ENCODE measurements at regions not wholly inside any gene's neighbourhood (a gene's known extent, or its start where the extent isn't known, plus 50 kb on each side); places are given as distances from the start of the nearest gene placed in this dataset.

DNA sequence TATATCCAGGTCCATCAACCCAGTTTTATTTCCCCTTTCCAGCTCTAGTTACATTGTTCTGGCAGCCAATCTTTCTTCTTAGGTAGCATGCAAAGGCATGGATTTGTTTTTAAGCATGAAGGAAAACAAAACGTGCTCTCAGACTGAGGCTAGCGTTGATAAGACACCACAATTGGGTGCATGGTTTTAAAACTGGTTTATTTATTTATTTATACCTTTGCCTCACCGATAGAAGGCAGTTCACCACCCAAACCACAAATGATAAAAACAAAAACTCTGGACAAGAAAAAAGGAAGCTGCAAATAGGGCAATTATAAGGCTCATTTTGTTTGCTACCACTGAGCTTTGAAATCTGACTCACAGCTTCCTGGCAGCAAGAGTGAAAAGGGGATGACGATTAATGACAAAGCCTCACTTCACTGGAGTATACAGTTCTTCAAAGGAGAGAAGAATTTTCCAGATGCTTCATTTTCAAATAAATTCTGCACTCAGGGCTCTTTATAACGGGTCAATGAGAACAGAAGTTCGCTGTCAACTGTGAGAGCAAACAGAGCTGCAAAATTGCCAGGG, 278.4 kb upstream of the IRX5 start:
- CTCF ChIA-PET: interaction anchor here (1.9 kb wide), 1 partner anchor 9 kb away, joined by 6 read pairs; no protein-coding TSS in a partner anchor
- TF ChIP-seq, protein P1, sequence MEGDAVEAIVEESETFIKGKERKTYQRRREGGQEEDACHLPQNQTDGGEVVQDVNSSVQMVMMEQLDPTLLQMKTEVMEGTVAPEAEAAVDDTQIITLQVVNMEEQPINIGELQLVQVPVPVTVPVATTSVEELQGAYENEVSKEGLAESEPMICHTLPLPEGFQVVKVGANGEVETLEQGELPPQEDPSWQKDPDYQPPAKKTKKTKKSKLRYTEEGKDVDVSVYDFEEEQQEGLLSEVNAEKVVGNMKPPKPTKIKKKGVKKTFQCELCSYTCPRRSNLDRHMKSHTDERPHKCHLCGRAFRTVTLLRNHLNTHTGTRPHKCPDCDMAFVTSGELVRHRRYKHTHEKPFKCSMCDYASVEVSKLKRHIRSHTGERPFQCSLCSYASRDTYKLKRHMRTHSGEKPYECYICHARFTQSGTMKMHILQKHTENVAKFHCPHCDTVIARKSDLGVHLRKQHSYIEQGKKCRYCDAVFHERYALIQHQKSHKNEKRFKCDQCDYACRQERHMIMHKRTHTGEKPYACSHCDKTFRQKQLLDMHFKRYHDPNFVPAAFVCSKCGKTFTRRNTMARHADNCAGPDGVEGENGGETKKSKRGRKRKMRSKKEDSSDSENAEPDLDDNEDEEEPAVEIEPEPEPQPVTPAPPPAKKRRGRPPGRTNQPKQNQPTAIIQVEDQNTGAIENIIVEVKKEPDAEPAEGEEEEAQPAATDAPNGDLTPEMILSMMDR (IDR thresholded peaks at IDR 0.05; ENCODE audit: control extremely low read depth, extremely low read depth, low read depth, missing control alignments): no peak
- POLR2A ChIA-PET: no interaction called here
- DNase-seq (ENCODE audit: extremely low spot score): no peak

DNA sequence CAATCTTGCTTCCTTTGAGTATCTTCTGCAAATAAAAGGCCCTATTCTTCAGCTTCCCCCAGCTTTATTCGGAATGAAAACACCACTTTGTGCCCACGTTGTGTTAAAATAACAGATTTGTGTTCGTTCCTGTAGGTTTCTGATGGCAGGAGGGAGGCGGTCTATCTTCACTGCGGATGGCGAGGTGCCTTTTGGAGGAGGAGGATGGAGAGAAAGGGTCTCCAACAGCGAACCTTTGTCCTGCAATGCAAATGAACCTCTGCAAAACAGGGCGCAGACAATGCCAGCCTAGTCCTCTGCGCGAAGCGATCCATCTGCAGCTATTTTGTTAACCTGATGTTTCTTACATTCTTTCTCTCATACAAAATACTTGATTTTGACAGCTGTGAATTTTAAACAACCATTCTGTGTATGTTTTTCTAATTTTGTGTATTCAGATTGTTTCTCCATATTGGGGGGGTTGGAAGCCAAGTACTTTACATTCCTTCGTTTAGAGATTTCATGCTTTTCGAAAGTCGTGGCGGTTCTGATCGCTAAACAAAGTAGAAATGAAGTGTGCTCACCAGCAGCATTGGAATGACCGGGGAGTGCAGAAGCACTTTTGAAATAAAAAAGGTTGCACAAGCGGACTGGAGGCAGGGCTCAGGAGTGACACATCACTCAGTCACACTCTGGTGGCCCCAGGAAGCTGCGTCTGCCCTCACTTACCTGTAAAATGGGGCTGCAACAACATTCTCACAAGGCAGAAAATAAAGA, 279.0 kb upstream of the IRX5 start:
- POLR2A ChIA-PET: no interaction called here
- TF ChIP-seq, protein P1 (IDR thresholded peaks at IDR 0.05; ENCODE audit: control extremely low read depth, extremely low read depth, low read depth, missing control alignments): no peak
- no peak for DNase-seq (ENCODE audit: extremely low spot score)
- CTCF ChIA-PET: interaction anchor here (1.9 kb wide), 1 partner anchor 8 kb away, joined by 6 read pairs; no protein-coding TSS in a partner anchor

GRCh38 chr16:54649876-54650275, 280.8 kb upstream of the IRX5 start:
- POLR2A ChIA-PET: no interaction called here
- DNase-seq (ENCODE audit: extremely low spot score): no peak
- CTCF ChIA-PET: no interaction called here

DNA sequence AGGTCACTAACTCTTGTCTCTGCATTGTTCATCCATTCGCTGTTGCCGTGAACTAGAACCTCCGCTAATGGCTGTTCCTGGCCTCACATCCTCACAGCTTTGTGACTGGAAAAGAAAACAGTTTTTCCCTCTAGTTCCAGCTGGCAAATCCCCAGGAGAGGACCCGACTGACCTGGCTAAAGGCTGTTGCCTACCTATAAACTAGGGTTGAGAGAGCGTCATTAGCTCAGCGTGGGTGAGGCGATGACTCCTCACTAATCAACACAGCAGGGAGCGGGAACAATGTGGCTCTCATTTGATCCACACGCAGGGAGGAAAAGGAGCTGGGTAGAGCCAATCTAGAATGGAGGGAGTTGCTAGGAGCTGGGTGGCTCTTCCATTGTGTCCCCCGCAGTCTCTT, 282.1 kb upstream of the IRX5 start:
- POLR2A ChIA-PET: no interaction called here
- TF ChIP-seq, protein P1 (IDR thresholded peaks at IDR 0.05; ENCODE audit: control extremely low read depth, extremely low read depth, low read depth, missing control alignments): no peak
- CTCF ChIA-PET: no interaction called here
- no peak for DNase-seq (ENCODE audit: extremely low spot score)

More at GRCh38 chr16:54649876-54650275, 280.8 kb upstream of the IRX5 start:
- TF ChIP-seq, protein P1 (IDR thresholded peaks at IDR 0.05; ENCODE audit: control extremely low read depth, extremely low read depth, low read depth, missing control alignments): no peak

DNA sequence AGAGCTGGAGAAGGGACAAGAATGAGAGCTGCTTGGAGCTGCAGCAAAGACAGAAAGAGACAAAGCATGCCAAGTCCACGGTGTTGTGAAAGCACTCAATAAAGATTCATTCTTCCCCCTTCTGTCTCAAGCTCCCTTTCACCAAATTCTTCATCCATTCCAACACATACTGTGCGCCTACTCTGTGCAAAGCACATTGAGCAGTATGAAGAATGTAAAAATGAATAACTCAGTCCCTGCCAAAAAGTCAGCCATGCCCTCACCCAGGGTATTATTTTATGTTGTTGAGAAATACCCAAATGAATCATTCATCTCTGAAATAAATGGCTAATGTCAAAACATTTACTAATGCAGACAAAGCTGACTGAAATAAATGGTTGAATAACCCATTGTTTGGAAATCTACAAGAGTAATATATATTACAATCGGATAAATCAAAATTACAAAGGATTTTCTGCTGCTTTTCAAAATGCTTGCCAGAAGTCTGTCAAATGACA, 282.9 kb upstream of the IRX5 start:
- CTCF ChIA-PET: no interaction called here

DNA sequence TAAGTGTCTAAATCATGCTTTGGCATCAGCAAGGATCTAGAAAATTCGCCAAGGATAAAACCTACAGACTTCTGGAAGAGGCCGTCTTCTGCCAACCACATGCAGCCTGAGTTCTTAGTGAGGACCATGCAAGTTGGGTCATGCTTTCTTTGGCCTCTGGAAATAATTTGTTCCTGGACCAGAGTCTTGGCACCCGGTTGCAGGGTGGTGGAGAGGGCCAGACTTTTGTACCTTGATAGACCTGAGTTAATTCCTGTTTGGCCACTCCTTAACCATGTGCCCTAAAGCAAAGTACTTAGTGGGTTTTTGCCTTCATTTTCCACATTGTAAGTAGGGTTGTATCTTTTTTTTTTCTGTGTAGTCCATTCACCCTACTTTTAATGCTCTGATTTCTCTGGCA, 283.4 kb upstream of the IRX5 start:
- CTCF ChIA-PET: no interaction called here
- no peak for DNase-seq (ENCODE audit: extremely low spot score)
- TF ChIP-seq, protein P1 (IDR thresholded peaks at IDR 0.05; ENCODE audit: control extremely low read depth, extremely low read depth, low read depth, missing control alignments): no peak
- POLR2A ChIA-PET: no interaction called here

More for the DNA sequence above, 282.9 kb upstream of the IRX5 start:
- POLR2A ChIA-PET: no interaction called here
- no peak for DNase-seq (ENCODE audit: extremely low spot score)
- TF ChIP-seq, protein P1 (IDR thresholded peaks at IDR 0.05; ENCODE audit: control extremely low read depth, extremely low read depth, low read depth, missing control alignments): no peak

All from GM10248 (cell line).